Peyer's patch (tissue), 4 donors: ENCODE measurements at regions not wholly inside any gene's neighbourhood (a gene's known extent, or its start where the extent isn't known, plus 50 kb on each side); places are given as distances from the start of the nearest gene placed in this dataset.

Experiments
- CTCF ChIP-seq, 6 experiments: fragments of 450-650 bp in 4 of 6; fragments of 200-600 bp in 2 of 6; sonication (generic) in 1 of 6; IDR thresholded peaks; one replicate each; pipeline ENCODE4 v1.5.1; 2017 to 2019; ENCODE audit warnings: antibody characterized with exemption in 6 of 6, mild to moderate bottlenecking in 3 of 6, moderate library complexity in 1 of 6
- POLR2A ChIP-seq, 2 donors: fragments of 450-650 bp; IDR thresholded peaks; one replicate each; pipeline ENCODE4 v1.5.1; 2017; ENCODE audit warnings: antibody characterized with exemption in 2 of 2, mild to moderate bottlenecking in 2 of 2, moderate library complexity in 2 of 2

DNA sequence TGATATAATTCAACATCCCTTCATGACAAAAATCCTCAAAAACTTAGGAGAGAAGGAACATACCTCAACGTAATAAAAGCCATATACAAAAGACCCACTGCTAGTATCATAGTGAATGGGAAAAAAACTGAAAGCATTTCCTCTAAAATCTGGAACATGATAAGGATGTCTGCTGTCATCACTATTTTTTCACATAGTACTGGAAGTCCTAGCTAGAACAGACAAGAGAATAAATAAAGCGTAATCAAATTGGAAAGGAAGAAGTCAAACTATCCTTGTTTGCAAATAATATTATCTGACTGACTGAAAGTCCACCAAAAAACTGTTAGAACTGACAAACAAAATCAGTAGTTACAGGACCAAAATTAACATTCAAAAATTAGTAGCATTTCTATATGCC is 985.4 kb upstream of the AGA start:
- TF ChIP-seq CTCF (IDR thresholded peaks at IDR 0.05) (no peak), POLR2A (IDR thresholded peaks at IDR 0.05) (no peak)
